ENCODE measurements at regions not wholly inside any gene's neighbourhood (a gene's known extent, or its start where the extent isn't known, plus 50 kb on each side); places are given as distances from the start of the nearest gene placed in this dataset.

DNA sequence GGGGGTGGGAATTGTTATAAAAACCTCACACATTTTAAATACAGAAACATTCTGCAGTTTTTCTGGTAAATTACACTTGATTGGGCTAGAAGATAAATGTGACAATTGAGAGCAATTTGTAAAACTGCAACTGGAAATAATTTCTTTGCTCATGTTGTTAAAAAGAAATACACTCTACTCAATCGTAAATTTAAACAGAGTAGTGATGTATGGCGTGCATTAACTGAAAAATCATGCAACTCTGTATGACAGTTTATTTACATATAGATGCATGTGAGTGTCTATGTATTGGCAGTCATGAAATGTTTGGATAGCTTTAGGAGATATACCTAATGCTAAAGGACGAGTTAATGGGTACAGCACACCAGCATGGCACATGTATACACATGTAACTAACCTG lies 554.9 kb downstream of the PRELID2 start:
- H3K79me2 ChIP-seq (ENCODE audit: insufficient read depth, low read length), result no peaks in the 10 kb centered on the region
- H2AFZ ChIP-seq (ENCODE audit: low read depth, low read length), result no peak overlapping the region
- H4K20me1 ChIP-seq (ENCODE audit: insufficient read depth, low read length), result no peaks in the 10 kb centered on the region
- no peaks in the 10 kb centered on the region for H3K36me3 ChIP-seq (ENCODE audit: insufficient read depth, low read length)
- H3K9ac ChIP-seq (ENCODE audit: low read depth, low read length), result no peak overlapping the region
- ATAC-seq (ENCODE audit: insufficient read depth, low read depth) (no peak), DNase-seq (no peak)
- no peak for TF ChIP-seq EZH2 (IDR thresholded peaks at IDR 0.05; ENCODE audit: borderline replicate concordance, low read depth, low read length, severe bottlenecking)
- TF ChIP-seq, protein P1, sequence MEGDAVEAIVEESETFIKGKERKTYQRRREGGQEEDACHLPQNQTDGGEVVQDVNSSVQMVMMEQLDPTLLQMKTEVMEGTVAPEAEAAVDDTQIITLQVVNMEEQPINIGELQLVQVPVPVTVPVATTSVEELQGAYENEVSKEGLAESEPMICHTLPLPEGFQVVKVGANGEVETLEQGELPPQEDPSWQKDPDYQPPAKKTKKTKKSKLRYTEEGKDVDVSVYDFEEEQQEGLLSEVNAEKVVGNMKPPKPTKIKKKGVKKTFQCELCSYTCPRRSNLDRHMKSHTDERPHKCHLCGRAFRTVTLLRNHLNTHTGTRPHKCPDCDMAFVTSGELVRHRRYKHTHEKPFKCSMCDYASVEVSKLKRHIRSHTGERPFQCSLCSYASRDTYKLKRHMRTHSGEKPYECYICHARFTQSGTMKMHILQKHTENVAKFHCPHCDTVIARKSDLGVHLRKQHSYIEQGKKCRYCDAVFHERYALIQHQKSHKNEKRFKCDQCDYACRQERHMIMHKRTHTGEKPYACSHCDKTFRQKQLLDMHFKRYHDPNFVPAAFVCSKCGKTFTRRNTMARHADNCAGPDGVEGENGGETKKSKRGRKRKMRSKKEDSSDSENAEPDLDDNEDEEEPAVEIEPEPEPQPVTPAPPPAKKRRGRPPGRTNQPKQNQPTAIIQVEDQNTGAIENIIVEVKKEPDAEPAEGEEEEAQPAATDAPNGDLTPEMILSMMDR (IDR thresholded peaks at IDR 0.05; ENCODE audit: borderline replicate concordance, extremely low read depth, low read length, poor library complexity, severe bottlenecking), result no peak
- H3K27me3 ChIP-seq (ENCODE audit: insufficient read depth, low read length, poor library complexity), result no peaks in the 10 kb centered on the region
- no peaks in the 10 kb centered on the region for H3K4me1 ChIP-seq (ENCODE audit: insufficient read depth, low read length)
- H3K4me3 ChIP-seq (ENCODE audit: low read depth in 1 of 2, low read length in 2 of 2), result no peak overlapping the region
- H3K9me3 ChIP-seq (ENCODE audit: insufficient read depth, low read length, severe bottlenecking), result no peaks in the 10 kb centered on the region
- no peak overlapping the region for H3K4me2 ChIP-seq (ENCODE audit: insufficient read depth, low read length)
- H3K27ac ChIP-seq (ENCODE audit: low read length), result no peak overlapping the region

DNA sequence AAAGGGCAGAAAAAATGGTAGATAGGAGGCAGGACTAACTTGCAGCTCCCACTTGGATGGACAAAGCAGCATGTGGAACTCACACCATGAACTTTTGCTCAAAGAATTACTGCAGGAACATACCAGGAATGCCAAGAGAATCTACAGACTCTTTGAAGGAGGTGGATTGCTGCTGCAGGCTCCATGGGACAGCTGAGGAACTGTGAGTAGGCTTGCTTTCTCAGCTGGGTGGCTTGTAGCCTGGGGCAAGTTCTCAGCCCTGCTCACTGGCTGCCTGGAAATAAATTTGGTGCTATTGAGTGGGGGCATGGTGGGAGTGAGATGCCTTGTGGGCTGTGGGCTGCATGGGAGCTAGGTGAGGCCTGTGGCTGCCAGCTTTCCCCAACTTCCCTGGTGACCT lies 574.5 kb downstream of the PRELID2 start:
- Histone ChIP-seq H4K20me1 (ENCODE audit: insufficient read depth, low read length) (no peaks in the 10 kb centered on the region), H3K4me3 (ENCODE audit: low read depth in 1 of 2, low read length in 2 of 2) (no peak overlapping the region), H3K79me2 (ENCODE audit: insufficient read depth, low read length) (no peaks in the 10 kb centered on the region), H2AFZ (ENCODE audit: low read depth, low read length) (no peak overlapping the region), H3K27me3 (ENCODE audit: insufficient read depth, low read length, poor library complexity) (no peaks in the 10 kb centered on the region), H3K36me3 (ENCODE audit: insufficient read depth, low read length) (no peaks in the 10 kb centered on the region), H3K4me2 (ENCODE audit: insufficient read depth, low read length) (no peak overlapping the region), H3K9ac (ENCODE audit: low read depth, low read length) (no peak overlapping the region), H3K4me1 (ENCODE audit: insufficient read depth, low read length) (no peaks in the 10 kb centered on the region), H3K9me3 (ENCODE audit: insufficient read depth, low read length, severe bottlenecking) (no peaks in the 10 kb centered on the region), H3K27ac (ENCODE audit: low read length) (no peak overlapping the region)
- TF ChIP-seq EZH2 (IDR thresholded peaks at IDR 0.05; ENCODE audit: borderline replicate concordance, low read depth, low read length, severe bottlenecking), result no peak
- TF ChIP-seq, protein P1 (IDR thresholded peaks at IDR 0.05; ENCODE audit: borderline replicate concordance, extremely low read depth, low read length, poor library complexity, severe bottlenecking), result no peak
- DNase-seq (no peak), ATAC-seq (ENCODE audit: insufficient read depth, low read depth) (no peak)

DNA sequence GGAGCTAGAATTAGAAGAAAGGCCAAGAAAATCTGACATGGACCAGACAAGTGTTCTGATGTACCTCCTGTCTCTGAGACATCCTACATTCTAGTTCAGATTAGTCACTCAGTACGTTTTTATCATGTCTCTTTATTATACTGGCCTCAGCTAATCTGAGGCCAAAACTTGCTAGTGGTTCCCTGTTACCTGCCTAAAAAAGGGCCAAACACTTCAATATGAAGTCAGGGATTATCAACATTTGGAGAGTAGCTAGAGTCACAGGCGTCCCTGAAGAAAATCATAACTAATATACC lies 587.4 kb downstream of the PRELID2 start:
- ATAC-seq (ENCODE audit: insufficient read depth, low read depth) (no peak), DNase-seq (no peak)
- Histone ChIP-seq H3K27ac (ENCODE audit: low read length) (no peak overlapping the region), H3K4me2 (ENCODE audit: insufficient read depth, low read length) (no peak overlapping the region), H3K79me2 (ENCODE audit: insufficient read depth, low read length) (no peaks in the 10 kb centered on the region), H3K4me1 (ENCODE audit: insufficient read depth, low read length) (no peaks in the 10 kb centered on the region), H3K9ac (ENCODE audit: low read depth, low read length) (no peak overlapping the region), H2AFZ (ENCODE audit: low read depth, low read length) (no peak overlapping the region), H3K27me3 (ENCODE audit: insufficient read depth, low read length, poor library complexity) (no peaks in the 10 kb centered on the region), H3K36me3 (ENCODE audit: insufficient read depth, low read length) (no peaks in the 10 kb centered on the region), H4K20me1 (ENCODE audit: insufficient read depth, low read length) (no peaks in the 10 kb centered on the region), H3K4me3 (ENCODE audit: low read depth in 1 of 2, low read length in 2 of 2) (no peak overlapping the region), H3K9me3 (ENCODE audit: insufficient read depth, low read length, severe bottlenecking) (no peaks in the 10 kb centered on the region)
- no peak for TF ChIP-seq EZH2 (IDR thresholded peaks at IDR 0.05; ENCODE audit: borderline replicate concordance, low read depth, low read length, severe bottlenecking)
- TF ChIP-seq, protein P1 (IDR thresholded peaks at IDR 0.05; ENCODE audit: borderline replicate concordance, extremely low read depth, low read length, poor library complexity, severe bottlenecking), result no peak
